HG03280 (cell line): ENCODE measurements at regions not wholly inside any gene's neighbourhood (a gene's known extent, or its start where the extent isn't known, plus 50 kb on each side); places are given as distances from the start of the nearest gene placed in this dataset.
"Not testable (repeated sequence)": the region's sequence is repeated elsewhere in the genome, so short reads cannot be mapped to it uniquely, and the experiment has no call there.

Source experiments
- ATAC-seq: cut with Tn5 transposase; IDR thresholded peaks from one replicate; pipeline ENCODE4 v1.9.1; 2021; ENCODE audit warnings: mild to moderate bottlenecking, moderate library complexity; ENCODE audit not compliant: unreplicated experiment

GRCh38 chr3:104043001-104043543 lies 1323.6 kb upstream of the ALCAM start:
- ATAC-seq: not testable (repeated sequence)

GRCh38 chr3:104044002-104044401 lies 1322.7 kb upstream of the ALCAM start:
- no peak for ATAC-seq

GRCh38 chr3:104066658-104067057 lies 1300.1 kb upstream of the ALCAM start:
- no peak for ATAC-seq

GRCh38 chr3:104069114-104069513 lies 1297.6 kb upstream of the ALCAM start:
- no peak for ATAC-seq

GRCh38 chr3:104070906-104071305 lies 1295.8 kb upstream of the ALCAM start:
- ATAC-seq: no peak

- ATAC-seq: no peak
Measured at GRCh38 chr3:104080088-104080626, 1286.6 kb upstream of the ALCAM start.

- no peak for ATAC-seq
Measured at GRCh38 chr3:104088738-104089137, 1278.0 kb upstream of the ALCAM start.

GRCh38 chr3:104089987-104090386 lies 1276.7 kb upstream of the ALCAM start:
- ATAC-seq: not testable (repeated sequence)

- no peak for ATAC-seq
Measured at GRCh38 chr3:104101736-104102135, 1265.0 kb upstream of the ALCAM start.

GRCh38 chr3:104102386-104102785 lies 1264.3 kb upstream of the ALCAM start:
- ATAC-seq: peak; percentile 84

- ATAC-seq: no peak
Measured at GRCh38 chr3:104106276-104106675, 1260.4 kb upstream of the ALCAM start.

GRCh38 chr3:104108522-104108921 lies 1258.2 kb upstream of the ALCAM start:
- ATAC-seq: no peak

- ATAC-seq: no peak
Measured at GRCh38 chr3:104126463-104126862, 1240.2 kb upstream of the ALCAM start.

GRCh38 chr3:104126864-104127553 lies 1239.7 kb upstream of the ALCAM start:
- no peak for ATAC-seq

GRCh38 chr3:104127830-104128229 lies 1238.9 kb upstream of the ALCAM start:
- ATAC-seq: no peak

GRCh38 chr3:104132566-104133403 lies 1233.9 kb upstream of the ALCAM start:
- no peak for ATAC-seq

- ATAC-seq: no peak
Measured at GRCh38 chr3:104133630-104134029, 1233.1 kb upstream of the ALCAM start.

- ATAC-seq: no peak
Measured at GRCh38 chr3:104137116-104137515, 1229.6 kb upstream of the ALCAM start.

- ATAC-seq: no peak
Measured at GRCh38 chr3:104145164-104145563, 1221.5 kb upstream of the ALCAM start.

GRCh38 chr3:104149154-104149553 lies 1217.6 kb upstream of the ALCAM start:
- ATAC-seq: no peak

- no peak for ATAC-seq
Measured at GRCh38 chr3:104150724-104151123, 1216.0 kb upstream of the ALCAM start.

GRCh38 chr3:104154896-104155295 lies 1211.8 kb upstream of the ALCAM start:
- no peak for ATAC-seq
